A549 (cell line): ENCODE measurements at regions not wholly inside any gene's neighbourhood (a gene's known extent, or its start where the extent isn't known, plus 50 kb on each side); places are given as distances from the start of the nearest gene placed in this dataset.

Experiments
- CHD2 ChIP-seq: fragments of 150-350 bp; IDR thresholded peaks from 2 replicates; pipeline ENCODE4 v1.6.1; 2014; ENCODE audit warnings: low read length; ENCODE audit not compliant: partially characterized antibody
- PBX3 ChIP-seq: IDR thresholded peaks from 2 replicates; pipeline ENCODE4 v1.6.1; 2012
- ZFP36 ChIP-seq: fragments of 450-650 bp; IDR thresholded peaks from 2 replicates; pipeline ENCODE4 v1.6.1; 2014; ENCODE audit warnings: borderline replicate concordance; ENCODE audit not compliant: partially characterized antibody
- TF ChIP-seq, protein P1 (sequence below): fragments of >200 bp; sonication (Bioruptor Twin); formaldehyde crosslinking; IDR thresholded peaks from 3 replicates; pipeline ENCODE4 v1.5.1; 2016

- TF ChIP-seq PBX3 (no peak), ZFP36 (no peak), CHD2 (no peak)
- TF ChIP-seq, protein P1, sequence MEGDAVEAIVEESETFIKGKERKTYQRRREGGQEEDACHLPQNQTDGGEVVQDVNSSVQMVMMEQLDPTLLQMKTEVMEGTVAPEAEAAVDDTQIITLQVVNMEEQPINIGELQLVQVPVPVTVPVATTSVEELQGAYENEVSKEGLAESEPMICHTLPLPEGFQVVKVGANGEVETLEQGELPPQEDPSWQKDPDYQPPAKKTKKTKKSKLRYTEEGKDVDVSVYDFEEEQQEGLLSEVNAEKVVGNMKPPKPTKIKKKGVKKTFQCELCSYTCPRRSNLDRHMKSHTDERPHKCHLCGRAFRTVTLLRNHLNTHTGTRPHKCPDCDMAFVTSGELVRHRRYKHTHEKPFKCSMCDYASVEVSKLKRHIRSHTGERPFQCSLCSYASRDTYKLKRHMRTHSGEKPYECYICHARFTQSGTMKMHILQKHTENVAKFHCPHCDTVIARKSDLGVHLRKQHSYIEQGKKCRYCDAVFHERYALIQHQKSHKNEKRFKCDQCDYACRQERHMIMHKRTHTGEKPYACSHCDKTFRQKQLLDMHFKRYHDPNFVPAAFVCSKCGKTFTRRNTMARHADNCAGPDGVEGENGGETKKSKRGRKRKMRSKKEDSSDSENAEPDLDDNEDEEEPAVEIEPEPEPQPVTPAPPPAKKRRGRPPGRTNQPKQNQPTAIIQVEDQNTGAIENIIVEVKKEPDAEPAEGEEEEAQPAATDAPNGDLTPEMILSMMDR: no peak
Measured at GRCh38 chr16:13767215-13767614, 152.7 kb upstream of the ERCC4 start.
